IPS DF 6.9 (cell line): ENCODE measurements at regions not wholly inside any gene's neighbourhood (a gene's known extent, or its start where the extent isn't known, plus 50 kb on each side); places are given as distances from the start of the nearest gene placed in this dataset.

Experiments
- DNase-seq: peaks from one replicate; pipeline ENCODE4 v3.0.0-alpha.2; 2013; ENCODE audit warnings: low read depth, low spot score
- H3K27ac ChIP-seq: one replicate; pipeline ENCODE4 v1.5.1; 2013; ENCODE audit warnings: low read length, control low read depth
- H3K27me3 ChIP-seq: 2 replicates; pipeline ENCODE4 v1.6.1; 2013; ENCODE audit warnings: mild to moderate bottlenecking, low read length; ENCODE audit not compliant: control insufficient read depth, insufficient read depth
- H3K36me3 ChIP-seq: 2 replicates; pipeline ENCODE4 v1.6.1; 2013; ENCODE audit warnings: low read length; ENCODE audit not compliant: control insufficient read depth, insufficient read depth
- H3K4me1 ChIP-seq: 2 replicates; pipeline ENCODE4 v1.6.1; 2013; ENCODE audit warnings: low read length; ENCODE audit not compliant: control insufficient read depth, insufficient read depth
- H3K4me3 ChIP-seq: 2 replicates; pipeline ENCODE4 v1.5.1; 2013; ENCODE audit warnings: mild to moderate bottlenecking, low read length
- H3K9me3 ChIP-seq: 2 replicates; pipeline ENCODE4 v1.6.1; 2013; ENCODE audit warnings: low read length, inconsistent platforms; ENCODE audit not compliant: control insufficient read depth, insufficient read depth
- WGBS: extraction: QIAGEN DNeasy Blood & Tissue Kit; methylation state at CpG from one replicate; pipeline ENCODE4 v1.1.7; 2013; ENCODE audit warnings: mixed read lengths, missing lambda C conversion rate; ENCODE audit not compliant: insufficient read length, insufficient coverage; 5-methylcytosine and 5-hydroxymethylcytosine counted together

DNA sequence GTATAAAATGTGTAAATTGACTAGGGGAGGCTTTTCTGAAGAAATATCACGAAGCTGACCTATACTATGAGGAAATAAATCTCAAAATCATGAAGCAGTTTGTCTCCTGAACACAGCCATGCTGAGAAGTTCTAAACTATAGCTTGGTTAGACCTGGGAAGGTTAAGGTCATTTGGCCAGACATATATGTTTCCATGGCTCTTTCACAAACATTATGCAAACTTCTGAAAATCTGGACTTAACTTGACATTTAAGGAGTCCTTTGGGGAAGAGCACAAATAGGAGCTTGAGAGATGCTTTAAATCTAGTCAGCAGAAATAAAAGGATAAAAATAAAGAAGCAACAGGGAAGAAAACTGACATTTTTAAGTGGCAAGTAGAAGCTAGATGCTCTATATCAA is 115.9 kb upstream of the MEOX2 start:
- Histone ChIP-seq H3K4me3 (no peak overlapping the region), H3K27ac (no peak overlapping the region), H3K9me3 (no peaks in the 10 kb centered on the region), H3K4me1 (no peaks in the 10 kb centered on the region), H3K27me3 (no peaks in the 10 kb centered on the region), H3K36me3 (no peaks in the 10 kb centered on the region)
- no peak for DNase-seq
- WGBS = no CpG with 5 or more reads among the region's 1 CpG

DNA sequence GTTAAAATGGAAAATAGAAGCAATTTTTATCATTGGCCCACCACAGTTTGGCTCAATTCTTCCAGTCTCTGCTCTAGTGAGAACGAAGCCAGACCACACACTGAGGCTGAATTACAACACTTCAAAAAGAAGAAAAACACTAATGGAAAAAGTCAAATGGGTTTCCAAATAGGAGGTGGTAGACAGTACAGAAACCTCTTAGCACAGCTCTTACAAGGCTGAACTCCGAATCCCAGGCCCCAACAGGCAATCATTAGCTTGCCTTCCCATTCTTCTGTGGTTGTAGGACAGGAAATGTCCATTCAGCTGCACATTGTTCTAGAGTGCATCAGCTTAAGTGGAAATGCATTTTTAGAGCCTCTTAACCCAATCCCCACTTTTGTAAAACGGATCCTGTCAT is 115.1 kb upstream of the MEOX2 start:
- WGBS = no CpG with 5 or more reads among the region's 3 CpGs

DNA sequence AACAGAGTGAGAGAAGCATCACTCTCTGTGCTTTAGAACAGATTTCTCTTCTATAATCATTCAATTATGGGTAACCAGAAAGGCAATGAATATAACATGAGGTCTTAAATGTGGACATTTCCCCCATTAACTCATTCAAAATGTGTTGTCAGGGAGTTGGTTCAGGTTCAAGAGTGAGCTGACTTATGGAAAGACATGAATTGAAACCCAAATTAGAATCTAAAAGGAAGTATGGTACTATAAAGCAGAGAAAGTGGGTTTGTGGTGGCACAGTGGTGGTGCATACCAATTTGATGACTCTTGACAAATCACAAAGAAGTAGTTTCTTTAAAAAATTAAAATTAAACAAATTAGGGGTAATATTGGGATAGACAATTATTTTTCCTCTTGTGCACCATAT is 114.6 kb upstream of the MEOX2 start:
- H3K9me3 ChIP-seq = no peaks in the 10 kb centered on the region
- H3K36me3 ChIP-seq = no peaks in the 10 kb centered on the region
- no peaks in the 10 kb centered on the region for H3K27me3 ChIP-seq
- DNase-seq = no peak
- H3K27ac ChIP-seq = no peak overlapping the region
- no peak overlapping the region for H3K4me3 ChIP-seq
- no peaks in the 10 kb centered on the region for H3K4me1 ChIP-seq

More for the DNA sequence above, 115.1 kb upstream of the MEOX2 start:
- no peak for DNase-seq
- Histone ChIP-seq H3K9me3 (no peaks in the 10 kb centered on the region), H3K4me1 (no peaks in the 10 kb centered on the region), H3K27me3 (no peaks in the 10 kb centered on the region), H3K27ac (no peak overlapping the region), H3K36me3 (no peaks in the 10 kb centered on the region), H3K4me3 (no peak overlapping the region)

DNA sequence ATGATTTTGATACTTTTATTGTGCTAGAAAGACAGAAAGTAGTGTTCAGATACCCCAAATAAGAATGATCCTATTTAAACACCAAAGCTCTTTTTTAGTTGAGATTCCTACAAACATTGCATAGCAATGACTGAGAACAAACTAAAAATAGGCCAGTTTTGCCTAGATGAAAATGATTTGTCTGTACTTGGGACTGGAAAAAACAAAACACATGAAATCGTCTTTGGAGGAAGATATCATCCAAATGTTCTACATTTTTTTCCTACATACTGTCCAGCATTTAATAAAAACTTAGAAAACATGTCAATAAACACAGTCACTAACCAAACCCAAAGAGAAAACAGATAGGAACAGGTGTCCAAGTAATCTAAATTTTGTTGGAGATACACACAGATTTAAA is 111.6 kb upstream of the MEOX2 start:
- no peak for DNase-seq
- Histone ChIP-seq H3K36me3 (no peaks in the 10 kb centered on the region), H3K27me3 (no peaks in the 10 kb centered on the region), H3K4me1 (no peaks in the 10 kb centered on the region), H3K27ac (no peak overlapping the region), H3K9me3 (no peaks in the 10 kb centered on the region), H3K4me3 (no peak overlapping the region)
- no CpG with 5 or more reads among the region's 1 CpG for whole genome bisulfite sequencing

DNA sequence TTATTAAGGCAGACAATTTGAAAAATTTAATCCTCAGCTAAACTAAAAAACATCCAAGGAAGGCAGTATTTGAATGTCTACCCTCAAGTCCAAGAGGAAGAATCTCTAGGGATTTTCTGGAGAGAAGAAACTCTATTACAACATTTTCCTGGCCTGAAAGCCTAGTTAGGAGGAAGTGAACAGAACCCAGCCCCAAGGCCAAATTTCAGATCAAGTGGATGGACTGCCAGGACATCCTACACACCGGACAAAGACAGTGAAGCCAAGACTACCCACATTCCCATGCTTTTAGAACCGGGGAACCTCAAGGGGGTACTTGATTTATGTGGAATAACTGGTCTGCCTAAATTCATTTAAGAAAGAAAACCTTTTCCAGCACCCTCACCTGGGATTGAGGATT is 108.9 kb upstream of the MEOX2 start:
- WGBS = no CpG with 5 or more reads among the region's 2 CpGs
- no peak overlapping the region for H3K4me3 ChIP-seq
- H3K27ac ChIP-seq = no peak overlapping the region
- no peaks in the 10 kb centered on the region for H3K9me3 ChIP-seq
- no peaks in the 10 kb centered on the region for H3K4me1 ChIP-seq
- H3K36me3 ChIP-seq = no peaks in the 10 kb centered on the region
- H3K27me3 ChIP-seq = no peaks in the 10 kb centered on the region
- DNase-seq = no peak

DNA sequence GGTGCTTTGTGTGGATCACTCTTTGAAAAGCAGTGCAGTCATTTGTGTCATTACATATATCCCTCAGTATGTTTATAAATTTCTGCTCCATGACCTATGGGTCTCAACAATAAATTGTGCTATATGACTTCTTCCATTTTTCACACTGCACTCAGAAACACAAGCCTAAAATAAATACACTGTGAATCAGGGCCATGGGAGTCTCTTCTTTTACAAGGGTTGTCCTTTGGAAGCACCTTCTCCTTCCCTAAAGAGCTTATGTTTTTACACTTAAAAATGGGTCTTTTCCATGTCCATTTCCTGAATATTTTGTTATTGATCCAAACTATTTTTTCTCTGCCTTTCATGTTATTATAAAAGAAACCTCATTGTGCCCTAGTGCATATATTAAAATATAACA is 108.3 kb upstream of the MEOX2 start:
- no peaks in the 10 kb centered on the region for H3K4me1 ChIP-seq
- no peaks in the 10 kb centered on the region for H3K9me3 ChIP-seq
- no peaks in the 10 kb centered on the region for H3K36me3 ChIP-seq
- no peak overlapping the region for H3K4me3 ChIP-seq
- H3K27me3 ChIP-seq = no peaks in the 10 kb centered on the region
- DNase-seq = no peak
- no peak overlapping the region for H3K27ac ChIP-seq

DNA sequence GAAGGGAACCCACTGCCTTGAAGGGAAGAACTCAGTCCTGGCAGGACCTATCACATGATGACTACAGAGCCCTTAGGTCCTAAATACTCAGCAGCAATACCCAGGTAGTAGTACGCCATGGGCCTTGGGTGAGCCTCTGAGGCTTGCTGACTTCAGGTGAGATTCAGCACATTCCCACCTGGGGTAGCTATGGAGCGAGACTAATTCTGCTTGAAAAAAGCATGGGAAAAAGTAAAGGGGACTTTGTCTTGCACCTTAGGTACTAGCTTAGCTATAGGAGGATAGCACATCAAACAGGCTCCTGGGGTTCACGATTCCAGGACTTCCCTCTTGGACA is 98.2 kb upstream of the MEOX2 start:
- no peak overlapping the region for H3K4me3 ChIP-seq
- H3K9me3 ChIP-seq = no peaks in the 10 kb centered on the region
- H3K36me3 ChIP-seq = no peaks in the 10 kb centered on the region
- H3K27ac ChIP-seq = no peak overlapping the region
- no peaks in the 10 kb centered on the region; the same call in 1 of the 2 replicates for H3K4me1 ChIP-seq
- no peak for DNase-seq
- no peaks in the 10 kb centered on the region for H3K27me3 ChIP-seq
- WGBS = no CpG with 5 or more reads among the region's 3 CpGs

DNA sequence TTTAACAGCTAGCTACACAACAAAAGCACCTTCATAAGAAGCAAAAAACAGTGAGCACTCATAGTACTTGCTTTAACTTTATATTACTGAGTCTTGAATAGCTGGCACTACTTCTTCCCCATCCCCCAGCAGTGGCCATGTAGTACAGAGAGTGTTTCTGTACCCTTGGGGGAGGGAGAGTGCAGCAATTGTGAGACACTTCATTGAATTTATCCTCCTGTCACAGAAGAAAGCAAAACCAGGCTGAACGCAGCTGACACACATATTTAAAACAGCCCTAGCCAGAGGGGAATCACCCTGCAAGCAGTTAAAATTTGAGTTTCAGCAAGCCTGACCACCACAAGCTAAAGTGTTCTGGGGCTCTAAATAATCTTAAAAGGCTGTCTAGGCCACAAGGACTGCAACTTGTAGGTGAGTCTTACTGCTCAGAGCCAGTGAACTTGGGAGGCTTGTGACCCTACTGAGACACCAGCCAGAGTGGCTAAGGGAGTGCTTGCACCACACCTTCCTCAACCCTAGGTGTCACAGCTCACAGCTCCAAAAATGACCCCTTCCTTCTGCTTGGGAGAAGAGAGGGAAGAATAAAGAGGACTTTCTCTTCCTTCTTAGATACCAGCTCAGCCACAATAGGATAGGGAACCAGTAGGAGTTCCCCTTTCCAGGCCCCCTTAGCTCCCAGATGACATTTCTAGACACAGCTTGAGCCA is 97.7 kb upstream of the MEOX2 start:
- DNase-seq = no peak
- H3K27ac ChIP-seq = no peak overlapping the region
- H3K4me1 ChIP-seq = no peaks in the 10 kb centered on the region; the same call in 1 of the 2 replicates
- no peaks in the 10 kb centered on the region for H3K36me3 ChIP-seq
- H3K27me3 ChIP-seq = no peaks in the 10 kb centered on the region
- H3K9me3 ChIP-seq = no peaks in the 10 kb centered on the region
- H3K4me3 ChIP-seq = no peak overlapping the region
- no CpG with 5 or more reads among the region's 1 CpG for WGBS

DNA sequence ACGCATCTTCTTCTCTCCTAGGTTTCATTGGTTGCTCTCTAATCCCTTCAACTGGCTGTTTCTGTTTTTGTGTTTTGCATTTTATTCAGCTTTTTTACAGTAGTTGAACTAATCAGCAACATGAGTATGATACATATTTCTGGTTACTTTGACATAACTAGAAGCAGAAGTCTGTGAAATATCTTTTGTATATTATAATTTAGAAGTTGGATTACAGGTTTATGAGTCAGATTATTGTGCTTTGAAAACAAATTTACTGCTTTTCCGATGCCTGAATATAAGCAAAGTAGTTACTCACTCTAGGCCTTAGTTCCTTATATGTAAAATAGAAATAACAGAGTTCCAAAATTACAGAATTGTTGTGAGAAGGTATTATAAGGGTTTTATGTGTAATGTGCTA is 96.2 kb upstream of the MEOX2 start:
- WGBS = no CpG with 5 or more reads among the region's 2 CpGs
- DNase-seq = no peak
- no peak overlapping the region for H3K4me3 ChIP-seq
- no peaks in the 10 kb centered on the region for H3K36me3 ChIP-seq
- H3K27me3 ChIP-seq = no peaks in the 10 kb centered on the region
- no peak overlapping the region for H3K27ac ChIP-seq
- H3K9me3 ChIP-seq = no peaks in the 10 kb centered on the region
- H3K4me1 ChIP-seq = no peaks in the 10 kb centered on the region; the same call in 1 of the 2 replicates

DNA sequence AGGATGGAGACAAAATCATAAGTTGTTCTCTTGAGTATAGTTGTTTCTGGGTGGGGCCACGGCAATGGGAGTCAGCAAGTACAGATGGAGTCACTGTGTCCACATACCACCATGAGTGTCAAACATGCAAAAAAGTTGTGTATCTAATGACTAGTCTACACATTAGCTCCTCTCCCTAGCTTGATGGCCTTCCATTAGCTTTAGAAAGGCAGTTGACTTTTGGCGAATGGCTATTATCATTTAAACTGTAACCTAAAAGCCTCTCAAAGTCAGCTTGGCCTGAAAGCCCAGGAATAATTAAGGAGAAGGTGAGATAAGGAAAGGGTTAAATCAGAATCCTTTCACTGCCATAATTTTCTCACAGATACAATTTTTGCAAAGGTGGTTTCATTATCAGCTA is 95.5 kb upstream of the MEOX2 start:
- no peaks in the 10 kb centered on the region for H3K9me3 ChIP-seq
- no peaks in the 10 kb centered on the region; the same call in 1 of the 2 replicates for H3K4me1 ChIP-seq
- no peaks in the 10 kb centered on the region for H3K36me3 ChIP-seq
- H3K27ac ChIP-seq = no peak overlapping the region
- DNase-seq = no peak
- H3K4me3 ChIP-seq = no peak overlapping the region
- no peaks in the 10 kb centered on the region for H3K27me3 ChIP-seq
- WGBS = no CpG with 5 or more reads among the region's 2 CpGs

DNA sequence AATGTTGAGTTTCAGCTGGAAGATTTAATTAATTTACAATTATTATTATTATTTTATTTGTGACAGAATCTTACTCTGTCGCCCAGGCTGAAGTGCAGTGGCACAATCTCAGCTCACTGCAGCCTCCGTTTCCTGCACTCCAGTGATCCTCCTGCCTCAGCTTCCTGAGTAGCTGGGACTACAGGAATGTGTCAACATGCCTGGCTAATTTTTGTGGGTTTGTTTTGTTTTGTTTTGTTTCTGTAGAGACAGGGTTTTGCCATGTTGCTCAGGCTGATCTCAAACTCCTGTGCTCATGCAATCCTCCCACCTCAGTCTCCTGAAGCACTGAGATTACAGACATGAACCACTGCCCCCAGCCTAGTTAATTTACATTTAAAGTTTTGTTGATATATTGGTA is 93.8 kb upstream of the MEOX2 start:
- H3K27ac ChIP-seq = no peak overlapping the region
- no peak for DNase-seq
- no peaks in the 10 kb centered on the region for H3K27me3 ChIP-seq
- H3K4me1 ChIP-seq = no peaks in the 10 kb centered on the region; the same call in 1 of the 2 replicates
- H3K36me3 ChIP-seq = no peaks in the 10 kb centered on the region
- H3K9me3 ChIP-seq = no peaks in the 10 kb centered on the region
- no CpG with 5 or more reads among the region's 2 CpGs for WGBS
- no peak overlapping the region for H3K4me3 ChIP-seq
